GM12878 (cell line): ENCODE measurements at regions not wholly inside any gene's neighbourhood (a gene's known extent, or its start where the extent isn't known, plus 50 kb on each side); places are given as distances from the start of the nearest gene placed in this dataset.

Source experiments
- POLR2A ChIP-seq: IDR thresholded peaks from 2 replicates; pipeline ENCODE4 v1.6.1; 2011; ENCODE audit warnings: low read depth, mild to moderate bottlenecking, low read length
- TF ChIP-seq, protein P1 (sequence below), 3 experiments: IDR thresholded peaks in 2 of 3; conservative IDR thresholded peaks in 1 of 3; 2 replicates each; pipeline ENCODE4 v1.5.1; 2011; ENCODE audit warnings: low read depth in 3 of 3, low read length in 3 of 3, mild to moderate bottlenecking in 3 of 3, control low read depth in 2 of 3, moderate library complexity in 2 of 3, inconsistent platforms in 1 of 3, mixed read lengths in 1 of 3; ENCODE audit not compliant: control insufficient read depth in 2 of 3, insufficient read depth in 1 of 3; ENCODE audit errors: extremely low read depth in 1 of 3
- TF ChIP-seq, protein P2 (sequence below): fragments of 450-650 bp; IDR thresholded peaks from 2 replicates; pipeline ENCODE4 v1.6.1; 2018; ENCODE audit warnings: borderline replicate concordance, mild to moderate bottlenecking; ENCODE audit not compliant: partially characterized antibody

DNA sequence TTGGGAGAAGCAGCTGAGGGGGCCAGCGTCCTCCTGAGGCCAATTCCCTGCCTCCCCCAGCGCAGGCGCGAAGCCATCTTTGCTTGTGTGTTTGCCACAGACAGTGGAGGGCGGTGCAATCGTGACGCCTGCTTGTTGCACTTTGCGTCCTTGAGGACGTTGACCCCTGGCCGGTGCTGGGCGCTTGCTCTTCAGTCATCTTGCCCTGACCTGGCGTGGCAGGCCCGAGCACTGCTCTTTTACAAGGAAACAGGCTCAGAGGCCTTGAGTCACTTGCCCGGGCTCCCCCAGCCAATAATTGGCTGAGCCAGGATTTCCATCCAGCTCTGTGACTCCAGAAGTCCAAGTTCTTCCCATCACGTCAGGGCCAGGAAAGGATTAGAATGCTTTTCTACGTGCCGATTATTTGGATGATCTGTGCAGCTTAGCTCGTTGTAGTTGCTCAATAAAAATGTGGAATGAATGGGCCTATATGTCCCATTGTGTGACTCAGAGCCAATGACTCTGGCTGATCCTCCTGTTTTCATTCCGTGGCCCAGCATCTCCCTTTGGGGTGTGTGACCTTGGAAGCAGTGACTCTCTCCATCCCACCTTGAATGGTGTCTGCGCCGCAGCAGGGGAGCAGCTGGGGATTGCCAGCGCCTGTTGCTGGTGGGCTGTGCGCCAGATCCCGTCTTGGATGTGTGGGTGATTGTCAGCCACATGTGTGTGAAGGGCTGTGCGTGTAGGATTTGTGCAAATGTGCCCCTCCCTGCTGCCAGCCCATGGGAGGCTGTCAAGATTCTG, 214.1 kb downstream of the SEC14L1 start:
- TF ChIP-seq POLR2A: 0 out of 2 replicates have a peak, but pooled peaks have one; percentile 30
- TF ChIP-seq, protein P1, sequence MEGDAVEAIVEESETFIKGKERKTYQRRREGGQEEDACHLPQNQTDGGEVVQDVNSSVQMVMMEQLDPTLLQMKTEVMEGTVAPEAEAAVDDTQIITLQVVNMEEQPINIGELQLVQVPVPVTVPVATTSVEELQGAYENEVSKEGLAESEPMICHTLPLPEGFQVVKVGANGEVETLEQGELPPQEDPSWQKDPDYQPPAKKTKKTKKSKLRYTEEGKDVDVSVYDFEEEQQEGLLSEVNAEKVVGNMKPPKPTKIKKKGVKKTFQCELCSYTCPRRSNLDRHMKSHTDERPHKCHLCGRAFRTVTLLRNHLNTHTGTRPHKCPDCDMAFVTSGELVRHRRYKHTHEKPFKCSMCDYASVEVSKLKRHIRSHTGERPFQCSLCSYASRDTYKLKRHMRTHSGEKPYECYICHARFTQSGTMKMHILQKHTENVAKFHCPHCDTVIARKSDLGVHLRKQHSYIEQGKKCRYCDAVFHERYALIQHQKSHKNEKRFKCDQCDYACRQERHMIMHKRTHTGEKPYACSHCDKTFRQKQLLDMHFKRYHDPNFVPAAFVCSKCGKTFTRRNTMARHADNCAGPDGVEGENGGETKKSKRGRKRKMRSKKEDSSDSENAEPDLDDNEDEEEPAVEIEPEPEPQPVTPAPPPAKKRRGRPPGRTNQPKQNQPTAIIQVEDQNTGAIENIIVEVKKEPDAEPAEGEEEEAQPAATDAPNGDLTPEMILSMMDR (IDR thresholded peaks at IDR 0.05 in 2 of 3, conservative IDR thresholded peaks at IDR 0.05 in 1 of 3; ENCODE audit: control insufficient read depth in 2 of 3, extremely low read depth in 1 of 3, insufficient read depth in 1 of 3, low read depth in 3 of 3, low read length in 3 of 3): no peak
- TF ChIP-seq, protein P2, sequence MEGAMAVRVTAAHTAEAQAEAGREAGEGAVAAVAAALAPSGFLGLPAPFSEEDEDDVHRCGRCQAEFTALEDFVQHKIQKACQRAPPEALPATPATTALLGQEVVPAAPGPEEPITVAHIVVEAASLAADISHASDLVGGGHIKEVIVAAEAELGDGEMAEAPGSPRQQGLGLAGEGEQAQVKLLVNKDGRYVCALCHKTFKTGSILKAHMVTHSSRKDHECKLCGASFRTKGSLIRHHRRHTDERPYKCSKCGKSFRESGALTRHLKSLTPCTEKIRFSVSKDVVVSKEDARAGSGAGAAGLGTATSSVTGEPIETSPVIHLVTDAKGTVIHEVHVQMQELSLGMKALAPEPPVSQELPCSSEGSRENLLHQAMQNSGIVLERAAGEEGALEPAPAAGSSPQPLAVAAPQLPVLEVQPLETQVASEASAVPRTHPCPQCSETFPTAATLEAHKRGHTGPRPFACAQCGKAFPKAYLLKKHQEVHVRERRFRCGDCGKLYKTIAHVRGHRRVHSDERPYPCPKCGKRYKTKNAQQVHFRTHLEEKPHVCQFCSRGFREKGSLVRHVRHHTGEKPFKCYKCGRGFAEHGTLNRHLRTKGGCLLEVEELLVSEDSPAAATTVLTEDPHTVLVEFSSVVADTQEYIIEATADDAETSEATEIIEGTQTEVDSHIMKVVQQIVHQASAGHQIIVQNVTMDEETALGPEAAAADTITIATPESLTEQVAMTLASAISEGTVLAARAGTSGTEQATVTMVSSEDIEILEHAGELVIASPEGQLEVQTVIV: no peak
